ENCODE measurements at regions not wholly inside any gene's neighbourhood (a gene's known extent, or its start where the extent isn't known, plus 50 kb on each side); places are given as distances from the start of the nearest gene placed in this dataset.
A peak's percentile ranks its signal among the peaks of the same experiment; 100 is the strongest.
"Not testable (repeated sequence)": the region's sequence is repeated elsewhere in the genome, so short reads cannot be mapped to it uniquely, and the experiment has no call there.

- FAIRE-seq; DNase-seq (ENCODE audit: low spot score): not testable (repeated sequence)
Measured at GRCh38 chr9:41019858-41020562, 108.5 kb downstream of the FOXD4L6 start.

- not testable (repeated sequence) for FAIRE-seq; DNase-seq (ENCODE audit: low spot score)
Measured at GRCh38 chr9:41018948-41019347, 109.5 kb downstream of the FOXD4L6 start.

- DNase-seq (ENCODE audit: low spot score); FAIRE-seq: not testable (repeated sequence)
Measured at GRCh38 chr9:41016699-41017098, 111.8 kb downstream of the FOXD4L6 start.

GRCh38 chr9:40999952-41000700 is 128.4 kb downstream of the FOXD4L6 start:
- not testable (repeated sequence) for FAIRE-seq; DNase-seq (ENCODE audit: low spot score)

GRCh38 chr9:40995490-40995889 is 133.0 kb downstream of the FOXD4L6 start:
- FAIRE-seq; DNase-seq (ENCODE audit: low spot score): not testable (repeated sequence)

GRCh38 chr9:40993842-40994241 is 134.6 kb downstream of the FOXD4L6 start:
- FAIRE-seq; DNase-seq (ENCODE audit: low spot score): not testable (repeated sequence)

- DNase-seq (ENCODE audit: low spot score); FAIRE-seq: not testable (repeated sequence)
Measured at GRCh38 chr9:40993375-40993774, 135.1 kb downstream of the FOXD4L6 start.

- FAIRE-seq: not testable (repeated sequence)
- peak; percentile 11 for DNase-seq (ENCODE audit: low spot score)
Measured at GRCh38 chr9:40992472-40992821, 136.0 kb downstream of the FOXD4L6 start.

GRCh38 chr9:40991741-40992471 is 136.6 kb downstream of the FOXD4L6 start:
- peak; percentile 92 for DNase-seq (ENCODE audit: low spot score)
- not testable (repeated sequence) for FAIRE-seq

- FAIRE-seq; DNase-seq (ENCODE audit: low spot score): not testable (repeated sequence)
Measured at GRCh38 chr9:40991100-40991740, 137.3 kb downstream of the FOXD4L6 start.

- not testable (repeated sequence) for FAIRE-seq; DNase-seq (ENCODE audit: low spot score)
Measured at GRCh38 chr9:40986332-40986731, 142.1 kb downstream of the FOXD4L6 start.

- DNase-seq (ENCODE audit: low spot score); FAIRE-seq: not testable (repeated sequence)
Measured at GRCh38 chr9:40975351-40975750, 153.1 kb downstream of the FOXD4L6 start.

GRCh38 chr9:40974912-40975311 is 153.6 kb downstream of the FOXD4L6 start:
- FAIRE-seq; DNase-seq (ENCODE audit: low spot score): not testable (repeated sequence)

GRCh38 chr9:40971773-40972172 is 156.7 kb downstream of the FOXD4L6 start:
- not testable (repeated sequence) for FAIRE-seq; DNase-seq (ENCODE audit: low spot score)

GRCh38 chr9:40970340-40970739 is 158.1 kb downstream of the FOXD4L6 start:
- not testable (repeated sequence) for FAIRE-seq; DNase-seq (ENCODE audit: low spot score)

- DNase-seq (ENCODE audit: low spot score); FAIRE-seq: not testable (repeated sequence)
Measured at GRCh38 chr9:40962461-40962860, 166.0 kb downstream of the FOXD4L6 start.

GRCh38 chr9:40951876-40952494 is 176.5 kb downstream of the FOXD4L6 start:
- not testable (repeated sequence) for FAIRE-seq

GRCh38 chr9:40946228-40946627 is 182.3 kb downstream of the FOXD4L6 start:
- FAIRE-seq; DNase-seq (ENCODE audit: low spot score): not testable (repeated sequence)

More at GRCh38 chr9:40951876-40952494, 176.5 kb downstream of the FOXD4L6 start:
- DNase-seq (ENCODE audit: low spot score): not testable (repeated sequence)

GRCh38 chr9:40942730-40943129 is 185.8 kb downstream of the FOXD4L6 start:
- not testable (repeated sequence) for DNase-seq (ENCODE audit: low spot score); FAIRE-seq

- DNase-seq (ENCODE audit: low spot score); FAIRE-seq: not testable (repeated sequence)
Measured at GRCh38 chr9:40939888-40940209, 188.6 kb downstream of the FOXD4L6 start.
